ENCODE measurements at regions not wholly inside any gene's neighbourhood (a gene's known extent, or its start where the extent isn't known, plus 50 kb on each side); places are given as distances from the start of the nearest gene placed in this dataset.
A peak's percentile ranks its signal among the peaks of the same experiment; 100 is the strongest.
"Not testable (repeated sequence)": the region's sequence is repeated elsewhere in the genome, so short reads cannot be mapped to it uniquely, and the experiment has no call there.

- DNase-seq (ENCODE audit: low spot score), result no peak
- TF ChIP-seq, protein P1, sequence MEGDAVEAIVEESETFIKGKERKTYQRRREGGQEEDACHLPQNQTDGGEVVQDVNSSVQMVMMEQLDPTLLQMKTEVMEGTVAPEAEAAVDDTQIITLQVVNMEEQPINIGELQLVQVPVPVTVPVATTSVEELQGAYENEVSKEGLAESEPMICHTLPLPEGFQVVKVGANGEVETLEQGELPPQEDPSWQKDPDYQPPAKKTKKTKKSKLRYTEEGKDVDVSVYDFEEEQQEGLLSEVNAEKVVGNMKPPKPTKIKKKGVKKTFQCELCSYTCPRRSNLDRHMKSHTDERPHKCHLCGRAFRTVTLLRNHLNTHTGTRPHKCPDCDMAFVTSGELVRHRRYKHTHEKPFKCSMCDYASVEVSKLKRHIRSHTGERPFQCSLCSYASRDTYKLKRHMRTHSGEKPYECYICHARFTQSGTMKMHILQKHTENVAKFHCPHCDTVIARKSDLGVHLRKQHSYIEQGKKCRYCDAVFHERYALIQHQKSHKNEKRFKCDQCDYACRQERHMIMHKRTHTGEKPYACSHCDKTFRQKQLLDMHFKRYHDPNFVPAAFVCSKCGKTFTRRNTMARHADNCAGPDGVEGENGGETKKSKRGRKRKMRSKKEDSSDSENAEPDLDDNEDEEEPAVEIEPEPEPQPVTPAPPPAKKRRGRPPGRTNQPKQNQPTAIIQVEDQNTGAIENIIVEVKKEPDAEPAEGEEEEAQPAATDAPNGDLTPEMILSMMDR (IDR thresholded peaks at IDR 0.05; ENCODE audit: extremely low read depth, insufficient read depth, missing control alignments), result peak; percentile 49
- in situ Hi-C loops (cut with MboI; ENCODE audit: low pct_unique_long_range_greater_than_20kb, low sequenced_read_pairs, unreplicated experiment), result no loop called here
Measured at GRCh38 chr12:125346362-125346761, 281.1 kb downstream of the AACS start.

GRCh38 chr12:125351788-125352187, 286.6 kb downstream of the AACS start:
- in situ Hi-C loops (cut with MboI; ENCODE audit: low pct_unique_long_range_greater_than_20kb, low sequenced_read_pairs, unreplicated experiment), result no loop called here
- TF ChIP-seq, protein P1 (IDR thresholded peaks at IDR 0.05; ENCODE audit: extremely low read depth, insufficient read depth, missing control alignments), result no peak
- DNase-seq (ENCODE audit: low spot score), result no peak

- in situ Hi-C loops (cut with MboI; ENCODE audit: low pct_unique_long_range_greater_than_20kb, low sequenced_read_pairs, unreplicated experiment); DNase-seq (ENCODE audit: low spot score): not testable (repeated sequence)
Measured at GRCh38 chr12:125353002-125353401, 287.8 kb downstream of the AACS start.

GRCh38 chr12:125353871-125354270, 288.6 kb downstream of the AACS start:
- TF ChIP-seq, protein P1 (IDR thresholded peaks at IDR 0.05; ENCODE audit: extremely low read depth, insufficient read depth, missing control alignments), result no peak
- in situ Hi-C loops (cut with MboI; ENCODE audit: low pct_unique_long_range_greater_than_20kb, low sequenced_read_pairs, unreplicated experiment), result no loop called here

GRCh38 chr12:125355614-125356013, 290.4 kb downstream of the AACS start:
- TF ChIP-seq, protein P1 (IDR thresholded peaks at IDR 0.05; ENCODE audit: extremely low read depth, insufficient read depth, missing control alignments), result no peak
- in situ Hi-C loops (cut with MboI; ENCODE audit: low pct_unique_long_range_greater_than_20kb, low sequenced_read_pairs, unreplicated experiment), result no loop called here
- no peak for DNase-seq (ENCODE audit: low spot score)

More at GRCh38 chr12:125353871-125354270, 288.6 kb downstream of the AACS start:
- DNase-seq (ENCODE audit: low spot score), result no peak

DNA sequence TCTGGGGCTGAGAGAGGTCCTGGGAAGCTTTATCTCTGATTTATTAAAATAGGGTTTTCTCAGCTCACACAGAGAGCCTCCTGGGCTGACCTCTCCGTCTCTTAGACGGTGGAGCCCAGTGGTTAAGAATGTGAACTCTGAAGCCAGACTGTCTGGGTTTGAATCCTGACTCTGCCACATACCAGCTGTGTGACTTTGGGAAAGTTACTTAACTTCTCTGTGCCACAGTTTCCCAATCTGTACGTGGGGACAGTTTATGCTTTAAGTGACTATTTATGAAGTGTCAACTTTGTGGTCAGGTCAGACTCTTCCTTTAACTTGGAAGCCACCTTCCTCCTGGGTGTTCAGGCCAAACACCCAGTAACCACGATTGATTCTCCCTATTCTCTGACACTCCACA, 290.9 kb downstream of the AACS start:
- TF ChIP-seq, protein P1 (IDR thresholded peaks at IDR 0.05; ENCODE audit: extremely low read depth, insufficient read depth, missing control alignments), result no peak
- no peak for DNase-seq (ENCODE audit: low spot score)
- in situ Hi-C loops (cut with MboI; ENCODE audit: low pct_unique_long_range_greater_than_20kb, low sequenced_read_pairs, unreplicated experiment), result no loop called here

GRCh38 chr12:125357561-125357960, 292.3 kb downstream of the AACS start:
- no peak for DNase-seq (ENCODE audit: low spot score)
- TF ChIP-seq, protein P1 (IDR thresholded peaks at IDR 0.05; ENCODE audit: extremely low read depth, insufficient read depth, missing control alignments), result no peak
- in situ Hi-C loops (cut with MboI; ENCODE audit: low pct_unique_long_range_greater_than_20kb, low sequenced_read_pairs, unreplicated experiment), result no loop called here

Data from GM13977 (cell line).